Fibroblast of pulmonary artery (primary cell): ENCODE measurements at regions not wholly inside any gene's neighbourhood (a gene's known extent, or its start where the extent isn't known, plus 50 kb on each side); places are given as distances from the start of the nearest gene placed in this dataset.
A peak's percentile ranks its signal among the peaks of the same experiment; 100 is the strongest.

Experiments
- DNase-seq: peaks from one replicate; pipeline ENCODE4 v3.0.0-alpha.2; 2010; ENCODE audit warnings: low read depth
- H3K4me3 ChIP-seq: replicated peaks from 2 replicates; pipeline ENCODE4 v1.5.1; 2011; ENCODE audit warnings: low read depth, mild to moderate bottlenecking, control low read depth, low read length, moderate library complexity
- CTCF ChIP-seq: IDR thresholded peaks from 2 replicates; pipeline ENCODE4 v1.5.1; 2011; ENCODE audit warnings: mild to moderate bottlenecking, control low read depth, low read length, inconsistent platforms; ENCODE audit errors: missing control alignments

- no peak for DNase-seq
- no peak overlapping the region for H3K4me3 ChIP-seq
- no peak for TF ChIP-seq CTCF
Observed at GRCh38 chr13:37413161-37413560, 185.4 kb downstream of the POSTN start.

GRCh38 chr13:37412241-37412921 is 186.2 kb downstream of the POSTN start:
- DNase-seq, result peak; percentile 18
- H3K4me3 ChIP-seq, result no peak overlapping the region
- TF ChIP-seq CTCF, result no peak

- H3K4me3 ChIP-seq, result no peak overlapping the region
- no peak for DNase-seq
- TF ChIP-seq CTCF, result no peak
Observed at GRCh38 chr13:37410316-37410715, 188.3 kb downstream of the POSTN start.

GRCh38 chr13:37409756-37410155 is 188.8 kb downstream of the POSTN start:
- no peak for TF ChIP-seq CTCF
- H3K4me3 ChIP-seq, result no peak overlapping the region
- no peak for DNase-seq

- DNase-seq, result no peak
- H3K4me3 ChIP-seq, result no peak overlapping the region
- no peak for TF ChIP-seq CTCF
Observed at GRCh38 chr13:37407156-37407555, 191.4 kb downstream of the POSTN start.

GRCh38 chr13:37406031-37406430 is 192.5 kb downstream of the POSTN start:
- no peak for TF ChIP-seq CTCF
- no peak overlapping the region for H3K4me3 ChIP-seq
- DNase-seq, result no peak
